Stimulated activated CD8-positive, alpha-beta memory T cell treated with anti-CD3 and anti-CD28 coated beads, Interleukin-7, amount 100 ng/mL, for 48 hours (primary cell): ENCODE measurements at regions not wholly inside any gene's neighbourhood (a gene's known extent, or its start where the extent isn't known, plus 50 kb on each side); places are given as distances from the start of the nearest gene placed in this dataset.

Experiments
- DNase-seq, 2 donors: peaks; one replicate each; pipeline ENCODE4 v3.0.0-alpha.2; 2020; ENCODE audit warnings: low read depth in 1 of 2; ENCODE audit errors: extremely low read depth in 1 of 2

DNA sequence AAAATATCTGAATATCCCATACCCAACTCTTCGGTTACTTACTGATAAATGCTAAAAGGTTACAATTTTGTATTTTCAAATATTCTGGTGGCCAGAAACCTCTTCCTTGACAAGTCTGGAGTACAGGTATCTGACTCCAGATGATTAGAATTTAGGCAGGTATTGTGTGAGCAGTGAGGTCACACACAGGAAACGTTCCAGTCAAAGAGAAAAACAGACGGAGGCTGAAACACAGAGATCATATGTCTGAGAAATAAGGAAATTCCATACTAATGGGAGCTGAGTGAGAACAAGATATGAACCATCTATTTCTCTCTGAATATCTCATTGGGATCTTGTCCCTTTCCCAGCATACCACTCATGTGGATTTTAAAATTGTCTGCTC is 89.4 kb upstream of the IGLL5 start:
- no peak for DNase-seq

- DNase-seq, result no peak
Measured at GRCh38 chr22:22798716-22799115, 88.9 kb upstream of the IGLL5 start.

DNA sequence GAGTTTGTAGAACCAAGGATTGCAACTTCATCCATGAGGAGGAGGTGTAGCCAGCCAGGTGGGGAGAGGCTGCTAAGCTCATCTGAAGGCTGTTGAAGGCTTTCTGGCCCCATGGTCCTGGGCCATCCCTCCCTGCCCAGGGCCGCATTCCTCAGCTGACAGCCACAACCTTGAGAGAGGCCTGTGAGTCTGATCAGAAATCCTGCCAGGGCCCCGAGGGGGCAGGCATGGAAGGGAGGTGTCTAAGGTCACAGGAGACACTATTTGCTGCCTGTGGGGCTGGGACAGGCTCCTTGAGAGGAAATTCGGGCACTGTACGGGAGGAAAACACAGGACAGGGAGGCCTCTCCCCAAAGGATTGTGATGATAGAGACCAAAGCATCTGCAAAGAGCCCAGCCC is 88.1 kb upstream of the IGLL5 start:
- no peak for DNase-seq

DNA sequence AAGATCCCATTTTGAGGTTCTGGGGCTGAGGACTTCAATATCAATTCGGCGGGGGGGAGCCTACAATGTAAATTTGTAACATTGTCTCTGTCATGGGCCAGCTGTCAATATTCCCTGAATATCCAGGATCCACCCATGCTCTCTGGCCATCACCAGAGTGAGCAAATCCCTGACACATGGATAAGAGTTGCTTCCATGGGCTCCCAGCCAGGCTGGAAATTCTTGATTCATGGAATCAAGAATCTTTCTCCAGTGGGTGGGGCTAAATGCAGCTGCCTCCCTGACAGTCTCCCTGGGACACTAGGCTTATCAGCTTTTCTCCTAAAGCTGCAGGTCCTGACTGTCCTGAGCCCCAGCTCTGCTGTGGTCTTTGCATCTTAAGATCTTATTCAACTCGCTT is 86.9 kb upstream of the IGLL5 start:
- DNase-seq, result no peak

DNA sequence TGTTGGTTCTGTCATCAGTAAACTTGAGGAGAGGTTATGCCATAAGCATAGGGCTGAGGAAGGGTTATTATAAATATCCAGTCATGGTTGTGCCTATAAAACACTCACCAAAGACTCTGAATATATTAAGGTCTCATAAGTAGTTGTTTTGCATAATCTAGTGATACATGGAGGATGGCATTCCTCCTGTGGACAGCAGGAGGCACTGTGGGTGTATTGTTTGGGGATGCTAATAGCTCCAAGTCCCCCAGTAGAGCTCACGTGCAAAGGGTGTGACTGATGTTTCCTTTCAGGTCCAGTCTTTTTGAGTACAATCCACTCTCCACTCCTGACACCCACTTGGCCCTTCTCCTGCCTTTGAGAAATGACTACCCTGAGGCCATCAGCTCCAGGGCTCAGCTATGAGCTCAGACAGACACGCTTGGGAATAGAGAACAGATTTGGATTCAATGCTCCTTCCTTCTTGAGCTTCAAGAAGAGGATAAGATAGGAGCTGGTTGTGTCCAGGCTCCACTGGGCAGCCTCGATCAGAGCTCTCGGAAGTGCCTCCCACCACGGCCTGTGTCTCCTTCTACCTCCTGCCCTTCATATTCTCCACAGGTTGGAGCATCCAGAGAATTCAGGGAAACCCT is 85.2 kb upstream of the IGLL5 start:
- no peak for DNase-seq

DNA sequence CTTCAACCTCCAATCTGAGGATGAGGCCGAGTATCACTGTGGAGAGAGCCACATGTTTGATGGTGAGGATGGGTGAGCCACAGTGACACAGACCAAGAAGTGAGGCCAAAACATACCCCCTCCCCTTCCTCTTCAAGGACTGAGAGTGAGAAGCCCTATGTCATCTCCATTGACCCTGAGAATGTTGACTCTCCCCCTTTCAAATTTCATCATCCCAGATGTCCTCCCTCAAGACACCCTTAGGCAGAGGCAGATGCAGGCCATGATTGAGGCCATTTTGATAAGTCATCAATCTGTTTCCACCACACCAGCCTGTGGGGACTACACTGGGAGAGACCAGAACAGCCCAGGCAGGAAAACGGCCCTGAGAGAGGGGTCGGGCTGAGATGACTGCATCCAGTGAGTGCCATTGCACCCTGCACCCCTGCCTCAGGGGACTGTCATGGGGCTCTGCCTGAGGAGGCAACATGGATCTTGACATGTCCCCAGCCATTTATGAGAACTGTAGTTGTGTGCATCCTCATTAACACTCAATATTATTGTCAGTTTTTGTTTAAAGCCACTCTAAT is 84.2 kb upstream of the IGLL5 start:
- no peak for DNase-seq

GRCh38 chr22:22810018-22810427 is 77.6 kb upstream of the IGLL5 start:
- DNase-seq, result peak in 1 of 2 donors; percentile 39

- DNase-seq, result no peak
Measured at GRCh38 chr22:22810471-22810870, 77.1 kb upstream of the IGLL5 start.

GRCh38 chr22:22811016-22812009 is 76.3 kb upstream of the IGLL5 start:
- no peak for DNase-seq

DNA sequence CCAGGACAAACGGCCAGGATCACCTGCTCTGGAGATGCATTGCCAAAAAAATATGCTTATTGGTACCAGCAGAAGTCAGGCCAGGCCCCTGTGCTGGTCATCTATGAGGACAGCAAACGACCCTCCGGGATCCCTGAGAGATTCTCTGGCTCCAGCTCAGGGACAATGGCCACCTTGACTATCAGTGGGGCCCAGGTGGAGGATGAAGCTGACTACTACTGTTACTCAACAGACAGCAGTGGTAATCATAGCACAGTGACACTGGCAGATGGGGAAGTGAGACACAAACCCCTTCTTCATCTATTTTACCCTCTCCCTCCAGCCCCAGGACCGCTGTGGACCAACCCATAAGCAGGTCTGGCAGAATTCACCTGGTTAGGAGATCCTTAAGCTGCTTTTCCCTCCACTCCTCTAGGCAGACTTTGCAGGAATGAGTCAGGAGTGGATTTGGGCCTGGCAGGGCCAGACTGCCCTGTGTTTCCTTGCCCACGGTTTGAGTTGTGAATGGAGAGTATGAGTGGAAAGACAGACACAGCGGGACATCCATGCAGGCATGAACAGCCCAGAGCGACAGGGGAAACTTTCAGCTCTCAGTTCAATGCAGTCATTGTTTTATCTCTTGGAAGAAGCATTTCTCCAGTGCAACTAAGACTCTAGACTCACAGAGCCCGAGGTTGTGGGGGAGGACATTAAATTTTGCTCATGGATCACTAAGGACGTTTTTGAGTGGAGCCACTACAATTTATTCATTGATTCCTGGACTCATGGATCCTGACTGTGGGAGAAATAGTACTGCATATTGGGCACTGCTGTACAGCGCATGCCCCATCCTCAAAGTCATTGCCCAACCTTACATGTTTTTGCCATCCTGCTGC is 75.3 kb upstream of the IGLL5 start:
- DNase-seq, result no peak

DNA sequence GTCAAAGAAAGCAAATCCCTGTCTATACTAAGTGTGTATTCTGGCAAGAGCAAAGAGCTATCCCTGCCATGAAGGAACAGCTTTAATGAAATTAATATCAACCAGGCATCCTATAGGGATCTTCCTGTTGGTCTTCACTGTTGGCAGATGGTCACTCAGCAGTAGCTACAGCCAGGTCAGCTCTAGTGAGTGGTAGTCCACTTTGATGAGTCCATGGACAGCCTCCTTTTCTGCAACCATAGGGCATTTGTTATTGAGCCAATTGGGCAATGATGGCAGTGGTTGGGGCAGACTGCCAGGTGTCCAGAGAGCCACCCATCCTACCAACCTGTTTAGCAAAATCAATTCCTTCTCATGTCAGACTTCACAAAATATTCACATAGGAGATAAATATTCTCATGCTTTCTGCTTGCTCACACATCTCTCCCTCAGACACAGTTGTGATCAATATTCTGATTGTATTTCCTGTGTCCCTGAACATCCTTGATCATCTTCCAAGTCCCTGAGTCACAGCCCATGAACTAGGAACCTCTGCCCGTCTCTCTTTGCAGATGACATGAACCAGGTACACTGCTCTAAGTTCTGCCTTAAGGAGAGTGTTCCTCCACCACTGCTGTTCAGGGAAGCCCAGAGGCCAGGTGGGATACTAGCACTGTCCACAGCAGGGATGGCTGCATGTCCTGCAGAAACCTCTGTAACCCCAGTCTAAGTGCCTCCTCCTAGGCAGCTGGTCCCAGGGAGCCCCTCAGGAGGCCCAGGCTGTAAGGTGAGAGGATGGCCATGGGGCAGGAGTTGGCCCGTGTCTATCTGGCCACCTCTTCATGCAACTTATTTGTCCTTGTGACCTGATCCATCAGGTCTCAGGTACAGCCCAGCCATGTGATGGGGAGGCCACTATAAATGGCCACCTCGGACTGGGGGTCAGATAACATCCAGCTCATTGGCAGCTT is 74.2 kb upstream of the IGLL5 start:
- DNase-seq, result no peak

GRCh38 chr22:22814666-22815396 is 72.8 kb upstream of the IGLL5 start:
- no peak for DNase-seq

DNA sequence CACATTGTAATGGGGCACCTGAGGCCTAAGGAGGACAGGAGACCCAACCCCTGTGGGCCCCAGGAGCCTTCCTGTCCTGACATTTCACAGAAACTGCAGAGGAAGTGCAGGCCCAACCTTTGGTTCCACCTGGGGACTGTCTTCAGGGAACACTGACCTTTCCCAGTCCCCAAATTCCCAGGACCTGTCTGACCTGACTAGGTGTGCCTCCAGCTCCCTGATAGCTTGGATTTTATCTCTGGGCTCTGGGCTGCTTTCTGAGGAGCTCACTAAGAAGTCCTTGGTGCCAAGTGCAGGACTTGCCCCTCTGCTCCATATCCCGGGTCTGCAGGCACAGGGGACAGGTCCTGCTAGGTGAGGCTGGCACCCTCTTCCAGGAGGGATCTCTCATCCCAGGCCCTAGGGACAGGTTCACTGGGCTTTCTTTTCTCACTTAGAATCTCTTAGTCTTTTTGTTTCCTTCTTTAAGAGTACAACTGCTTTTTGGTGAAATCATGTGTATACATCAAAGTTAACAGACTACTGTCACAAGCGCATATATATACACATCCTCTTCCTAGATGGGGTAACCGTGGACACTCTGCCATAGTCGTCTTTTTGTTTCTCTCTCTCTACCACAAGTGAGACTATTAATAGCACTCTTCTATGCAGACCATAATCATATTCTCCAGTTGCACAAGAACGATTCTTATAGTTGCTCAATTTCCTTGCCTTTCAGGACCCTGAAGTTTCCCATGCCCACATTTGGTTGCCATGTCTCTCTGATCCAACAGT is 72.0 kb upstream of the IGLL5 start:
- DNase-seq, result no peak

GRCh38 chr22:22816171-22816514 is 71.5 kb upstream of the IGLL5 start:
- DNase-seq, result no peak

DNA sequence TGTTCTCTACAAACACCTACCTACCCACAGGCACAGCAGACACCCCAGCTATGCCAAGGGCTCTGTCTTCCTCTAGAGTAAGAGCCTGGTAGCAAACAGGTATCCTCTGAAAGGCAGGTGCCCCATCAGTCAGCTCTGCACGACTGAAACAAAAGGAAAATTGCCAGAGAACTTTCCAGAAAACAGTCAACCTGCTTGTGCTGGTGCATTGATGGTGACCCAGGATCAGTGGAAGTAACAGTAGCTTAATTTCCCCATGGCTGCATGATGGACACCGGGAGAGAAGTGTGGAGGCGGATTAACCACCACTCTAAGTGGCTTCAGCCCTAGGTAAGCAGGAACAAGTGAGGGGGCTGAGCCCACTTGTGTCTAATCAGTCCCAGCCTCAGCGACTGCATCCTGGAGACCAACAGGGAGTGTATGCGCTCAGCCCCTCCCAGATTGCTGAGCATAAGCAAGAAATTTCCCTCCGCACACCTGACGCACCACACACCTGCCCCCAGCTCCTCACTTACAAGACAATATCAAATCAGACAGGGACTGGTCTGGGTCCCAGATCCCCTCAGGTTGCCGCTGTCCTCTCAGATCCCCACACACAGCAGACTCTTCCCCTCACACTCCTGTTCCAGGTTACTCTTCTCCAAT is 70.7 kb upstream of the IGLL5 start:
- DNase-seq, result no peak

- no peak for DNase-seq
Measured at GRCh38 chr22:22817468-22818201, 70.0 kb upstream of the IGLL5 start.

GRCh38 chr22:22818202-22818538 is 69.4 kb upstream of the IGLL5 start:
- DNase-seq, result no peak
